Trophoblast cell (in vitro differentiated cells and primary cell): ENCODE measurements at regions not wholly inside any gene's neighbourhood (a gene's known extent, or its start where the extent isn't known, plus 50 kb on each side); places are given as distances from the start of the nearest gene placed in this dataset.
A peak's percentile ranks its signal among the peaks of the same experiment; 100 is the strongest.

Experiments used
- DNase-seq, 2 donors: peaks; one replicate each; pipeline ENCODE4 v3.0.0-alpha.2; 2016
- H2AFZ ChIP-seq: 2 replicates; pipeline ENCODE4 v1.6.1; 2013; ENCODE audit warnings: low read length, moderate library complexity, mild to moderate bottlenecking; ENCODE audit not compliant: insufficient read depth, poor library complexity
- H2AK5ac ChIP-seq: 2 replicates; pipeline ENCODE4 v1.6.1; 2013; ENCODE audit warnings: mild to moderate bottlenecking, low read length
- H2BK120ac ChIP-seq: 2 replicates; pipeline ENCODE4 v1.6.1; 2013; ENCODE audit warnings: low read length, mild to moderate bottlenecking, moderate library complexity; ENCODE audit not compliant: insufficient read depth, poor library complexity
- H2BK12ac ChIP-seq: 2 replicates; pipeline ENCODE4 v1.6.1; 2013; ENCODE audit warnings: mild to moderate bottlenecking, low read length, moderate library complexity
- H2BK5ac ChIP-seq: 2 replicates; pipeline ENCODE4 v1.6.1; 2013; ENCODE audit warnings: low read length, low read depth, moderate library complexity, mild to moderate bottlenecking; ENCODE audit not compliant: poor library complexity
- H3K14ac ChIP-seq: 2 replicates; pipeline ENCODE4 v1.6.1; 2013; ENCODE audit warnings: mild to moderate bottlenecking, low read length
- H3K18ac ChIP-seq: 2 replicates; pipeline ENCODE4 v1.6.1; 2013; ENCODE audit warnings: mild to moderate bottlenecking, low read length
- H3K23ac ChIP-seq: 2 replicates; pipeline ENCODE4 v1.6.1; 2013; ENCODE audit warnings: low read length
- H3K27ac ChIP-seq: 2 replicates; pipeline ENCODE4 v1.5.1; 2013; ENCODE audit warnings: low read depth, mild to moderate bottlenecking, inconsistent platforms, low read length, moderate library complexity
- H3K27me3 ChIP-seq: 2 replicates; pipeline ENCODE4 v1.6.1; 2013; ENCODE audit warnings: inconsistent platforms, mild to moderate bottlenecking, low read length, moderate library complexity; ENCODE audit not compliant: insufficient read depth
- H3K36me3 ChIP-seq, 2 experiments: 1 replicate in 1 of 2; 2 replicates in 1 of 2; pipeline ENCODE4 v1.6.1; 2013; ENCODE audit warnings: low read length in 2 of 2, mild to moderate bottlenecking in 2 of 2, moderate library complexity in 1 of 2; ENCODE audit not compliant: insufficient read depth in 2 of 2, control insufficient read depth in 1 of 2
- H3K4ac ChIP-seq: 2 replicates; pipeline ENCODE4 v1.6.1; 2013; ENCODE audit warnings: low read depth, mild to moderate bottlenecking, low read length, moderate library complexity
- H3K4me1 ChIP-seq, 2 experiments: 1 replicate in 1 of 2; 2 replicates in 1 of 2; pipeline ENCODE4 v1.6.1; 2013; ENCODE audit warnings: low read length in 2 of 2, mild to moderate bottlenecking in 2 of 2, moderate library complexity in 1 of 2; ENCODE audit not compliant: insufficient read depth in 2 of 2, control insufficient read depth in 1 of 2
- H3K4me2 ChIP-seq: 2 replicates; pipeline ENCODE4 v1.6.1; 2013; ENCODE audit warnings: inconsistent platforms, mild to moderate bottlenecking, low read length, moderate library complexity
- H3K4me3 ChIP-seq: 2 replicates; pipeline ENCODE4 v1.5.1; 2013; ENCODE audit warnings: mild to moderate bottlenecking, low read depth, low read length, inconsistent platforms
- H3K79me1 ChIP-seq: one replicate; pipeline ENCODE4 v1.6.1; 2013; ENCODE audit warnings: low read length
- H3K79me2 ChIP-seq: 2 replicates; pipeline ENCODE4 v1.6.1; 2013; ENCODE audit warnings: low read length, mild to moderate bottlenecking; ENCODE audit not compliant: control insufficient read depth, insufficient read depth, poor library complexity
- H3K9ac ChIP-seq: 2 replicates; pipeline ENCODE4 v1.6.1; 2013; ENCODE audit warnings: mild to moderate bottlenecking, low read length
- H3K9me3 ChIP-seq: 2 replicates; pipeline ENCODE4 v1.6.1; 2013; ENCODE audit warnings: low read depth, mild to moderate bottlenecking, control low read depth, inconsistent platforms, low read length; ENCODE audit not compliant: insufficient read depth
- H4K12ac ChIP-seq: 2 replicates; pipeline ENCODE4 v1.6.1; 2013; ENCODE audit warnings: low read depth, mild to moderate bottlenecking, low read length, moderate library complexity
- H4K8ac ChIP-seq: 2 replicates; pipeline ENCODE4 v1.6.1; 2013; ENCODE audit warnings: low read depth, mild to moderate bottlenecking, low read length, moderate library complexity
- H4K91ac ChIP-seq: one replicate; pipeline ENCODE4 v1.6.1; 2013; ENCODE audit warnings: low read depth, mild to moderate bottlenecking, low read length, moderate library complexity
- whole genome bisulfite sequencing: extraction: QIAGEN DNeasy Blood & Tissue Kit; methylation state at CpG from one replicate; pipeline ENCODE4 v1.1.7; 2013; ENCODE audit warnings: missing lambda C conversion rate; ENCODE audit not compliant: insufficient read length, insufficient coverage; ENCODE audit errors: extremely low coverage; 5-methylcytosine and 5-hydroxymethylcytosine counted together

DNA sequence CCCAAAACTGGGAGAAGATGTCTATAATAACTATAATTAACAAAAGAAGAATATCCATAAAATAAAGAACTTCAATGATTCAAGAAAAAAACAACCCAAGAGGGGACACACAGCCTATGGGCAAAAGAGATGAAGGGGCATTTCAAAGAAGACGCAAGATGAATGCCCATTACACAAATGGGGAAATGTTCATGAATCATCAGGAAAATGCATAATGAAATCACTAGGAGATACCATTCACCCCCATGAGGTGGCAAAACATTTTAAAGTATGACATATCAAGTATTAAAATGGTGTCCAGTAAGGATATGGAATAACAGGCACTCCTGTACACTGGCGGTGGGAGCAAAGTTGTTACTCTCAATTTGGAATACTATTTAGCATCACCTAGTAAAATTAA lies 183.3 kb downstream of the TXNL1 start:
- Histone ChIP-seq H3K9me3 (no peaks in the 10 kb centered on the region), H4K91ac (no peak overlapping the region), H3K79me2 (no peaks in the 10 kb centered on the region), H3K4ac (no peak overlapping the region), H3K4me2 (no peak overlapping the region), H3K9ac (no peak overlapping the region), H3K36me3 (no peaks in the 10 kb centered on the region), H3K23ac (no peak overlapping the region), H3K18ac (no peak overlapping the region), H2BK120ac (no peak overlapping the region), H2AK5ac (no peak overlapping the region), H4K8ac (no peak overlapping the region), H4K12ac (no peak overlapping the region), H2BK12ac (no peak overlapping the region), H2AFZ (no peak overlapping the region), H3K4me1 (no peaks in the 10 kb centered on the region), H3K4me3 (no peak overlapping the region), H3K14ac (no peak overlapping the region), H3K27ac (no peak overlapping the region), H3K79me1 (no peaks in the 10 kb centered on the region), H2BK5ac (no peak overlapping the region), H3K27me3 (peaks cover 2% of the 10 kb centered on the region)
- no CpG with 5 or more reads among the region's 2 CpGs for WGBS
- DNase-seq = peak in 1 of 2 donors; percentile 24

DNA sequence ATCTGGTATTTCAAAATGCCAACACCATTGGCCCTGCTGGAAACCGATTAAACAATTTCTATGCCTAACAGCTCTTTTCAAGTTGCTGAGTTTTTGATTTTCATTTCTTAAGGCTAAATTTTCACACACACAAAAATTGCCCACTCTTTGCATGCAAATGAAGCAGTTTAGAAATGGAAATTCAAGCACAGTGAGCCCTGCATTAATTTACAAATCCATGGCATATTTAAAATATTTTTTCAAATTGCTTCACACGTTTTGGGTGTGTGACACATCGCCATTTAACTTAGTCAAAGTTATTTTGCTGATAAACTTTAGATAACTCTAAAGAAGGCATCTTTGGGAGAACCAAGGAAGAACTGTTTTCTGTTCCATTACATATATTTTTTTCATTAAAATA lies 184.8 kb downstream of the TXNL1 start:
- WGBS = no CpG with 5 or more reads among the region's 3 CpGs
- no peak overlapping the region for H3K9ac ChIP-seq
- peaks cover 2% of the 10 kb centered on the region for H3K27me3 ChIP-seq
- no peaks in the 10 kb centered on the region for H3K79me1 ChIP-seq
- no peaks in the 10 kb centered on the region for H3K9me3 ChIP-seq
- no peak overlapping the region for H3K23ac ChIP-seq
- no peak overlapping the region for H3K4ac ChIP-seq
- H3K4me1 ChIP-seq = no peaks in the 10 kb centered on the region
- H3K36me3 ChIP-seq = no peaks in the 10 kb centered on the region
- no peak overlapping the region for H2AFZ ChIP-seq
- no peak overlapping the region for H3K14ac ChIP-seq
- no peak overlapping the region for H2BK5ac ChIP-seq
- no peak overlapping the region for H3K18ac ChIP-seq
- H3K27ac ChIP-seq = no peak overlapping the region
- H4K8ac ChIP-seq = no peak overlapping the region
- no peak overlapping the region for H4K12ac ChIP-seq
- no peak overlapping the region for H2AK5ac ChIP-seq
- H2BK120ac ChIP-seq = no peak overlapping the region
- no peak overlapping the region for H3K4me2 ChIP-seq
- no peaks in the 10 kb centered on the region for H3K79me2 ChIP-seq
- peak in 1 of 2 donors; percentile 56 for DNase-seq
- H3K4me3 ChIP-seq = no peak overlapping the region
- no peak overlapping the region for H4K91ac ChIP-seq
- H2BK12ac ChIP-seq = no peak overlapping the region

DNA sequence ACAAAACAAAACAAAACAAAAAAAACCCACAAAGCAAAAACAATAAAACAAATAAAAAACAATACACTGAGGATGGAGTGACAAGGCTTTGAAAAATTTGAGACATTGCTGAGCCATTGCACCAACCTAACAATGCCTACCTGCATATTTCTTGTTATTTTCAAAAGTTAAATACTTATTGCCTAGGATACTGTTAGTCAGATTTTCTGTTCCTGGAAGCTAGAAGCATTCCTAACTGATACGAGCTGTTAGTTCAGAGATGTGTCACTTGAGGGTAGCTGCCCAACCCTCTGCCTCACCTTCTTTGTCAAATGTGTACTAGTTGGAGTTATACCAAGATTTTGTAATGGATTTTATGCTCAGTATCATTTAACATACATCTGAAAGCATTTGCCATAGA lies 187.2 kb downstream of the TXNL1 start:
- H2BK120ac ChIP-seq = no peak overlapping the region
- no peak overlapping the region for H2AFZ ChIP-seq
- no peaks in the 10 kb centered on the region for H3K79me2 ChIP-seq
- no peaks in the 10 kb centered on the region for H3K36me3 ChIP-seq
- WGBS = no CpG with 5 or more reads among the region's 1 CpG
- H3K14ac ChIP-seq = no peak overlapping the region
- H2AK5ac ChIP-seq = no peak overlapping the region
- no peak overlapping the region for H3K4me2 ChIP-seq
- H2BK12ac ChIP-seq = no peak overlapping the region
- H4K12ac ChIP-seq = no peak overlapping the region
- no peak overlapping the region for H3K27ac ChIP-seq
- DNase-seq = peak; percentile 64 to 74
- H2BK5ac ChIP-seq = no peak overlapping the region
- no peaks in the 10 kb centered on the region for H3K79me1 ChIP-seq
- H4K8ac ChIP-seq = no peak overlapping the region
- H3K4ac ChIP-seq = no peak overlapping the region
- H3K9ac ChIP-seq = no peak overlapping the region
- peaks cover 2% of the 10 kb centered on the region for H3K27me3 ChIP-seq
- H3K4me3 ChIP-seq = no peak overlapping the region
- H3K4me1 ChIP-seq = no peaks in the 10 kb centered on the region
- H3K23ac ChIP-seq = no peak overlapping the region
- no peak overlapping the region for H3K18ac ChIP-seq
- no peak overlapping the region for H4K91ac ChIP-seq
- no peaks in the 10 kb centered on the region for H3K9me3 ChIP-seq

DNA sequence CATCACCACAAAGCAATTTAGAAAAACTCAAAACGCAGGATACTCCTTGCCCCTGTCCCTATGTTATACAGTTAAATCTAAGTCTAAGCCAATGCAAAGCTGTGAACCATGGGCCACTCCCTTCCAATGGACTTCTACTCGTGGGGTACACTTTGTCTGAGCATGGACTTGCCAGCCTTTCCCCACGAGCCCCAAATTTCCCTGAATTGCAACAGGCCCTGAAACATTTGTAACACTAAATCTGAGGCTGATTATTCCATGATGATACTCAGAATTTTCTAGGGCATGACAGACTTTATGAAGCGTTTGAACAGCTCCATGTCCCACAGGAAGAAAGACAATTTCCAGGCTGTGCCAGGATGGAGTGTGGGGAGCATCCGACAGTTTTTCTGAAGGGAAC lies 189.6 kb downstream of the TXNL1 start:
- Histone ChIP-seq H3K4ac (no peak overlapping the region), H2AK5ac (no peak overlapping the region), H3K79me1 (no peaks in the 10 kb centered on the region), H4K12ac (no peak overlapping the region), H3K14ac (no peak overlapping the region), H3K18ac (no peak overlapping the region), H3K23ac (no peak overlapping the region), H3K4me1 (no peaks in the 10 kb centered on the region), H3K4me2 (no peak overlapping the region), H2BK120ac (no peak overlapping the region), H4K91ac (no peak overlapping the region), H2BK12ac (no peak overlapping the region), H2AFZ (no peak overlapping the region), H4K8ac (no peak overlapping the region), H3K9ac (no peak overlapping the region), H3K4me3 (no peak overlapping the region), H2BK5ac (no peak overlapping the region), H3K36me3 (no peaks in the 10 kb centered on the region), H3K79me2 (no peaks in the 10 kb centered on the region), H3K27ac (no peak overlapping the region), H3K27me3 (peaks cover 2% of the 10 kb centered on the region), H3K9me3 (no peaks in the 10 kb centered on the region)
- no CpG with 5 or more reads among the region's 5 CpGs for WGBS
- DNase-seq = no peak
